Activated CD8-positive, alpha-beta memory T cell treated with anti-CD3 and anti-CD28 coated beads, Interleukin-2, amount 50 U/mL, for 4 hours (primary cell): ENCODE measurements at regions not wholly inside any gene's neighbourhood (a gene's known extent, or its start where the extent isn't known, plus 50 kb on each side); places are given as distances from the start of the nearest gene placed in this dataset.

ENCODE experiments used
- DNase-seq: peaks from one replicate; pipeline ENCODE4 v3.0.0-alpha.2; 2020

DNA sequence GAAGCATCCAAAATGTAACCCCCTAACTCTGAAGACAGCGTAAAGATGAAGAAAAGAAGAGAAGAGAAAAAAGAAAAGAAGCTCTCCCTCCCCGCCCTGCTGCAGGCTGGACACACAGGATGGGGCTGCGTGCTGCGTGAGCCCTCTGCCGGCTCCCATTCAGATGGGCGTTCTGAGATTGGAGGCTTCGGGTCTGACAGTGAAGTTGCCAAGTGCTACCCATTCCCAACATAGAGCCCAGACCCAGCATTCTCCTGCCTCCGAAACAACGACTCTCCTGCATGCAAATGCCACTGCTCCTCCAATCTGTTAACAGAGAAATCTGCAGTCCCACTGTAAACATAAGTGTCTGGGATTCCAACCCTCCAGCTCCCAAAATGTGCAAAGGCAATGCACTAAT lies 234.9 kb downstream of the BCL11A start:
- DNase-seq, result no peak

DNA sequence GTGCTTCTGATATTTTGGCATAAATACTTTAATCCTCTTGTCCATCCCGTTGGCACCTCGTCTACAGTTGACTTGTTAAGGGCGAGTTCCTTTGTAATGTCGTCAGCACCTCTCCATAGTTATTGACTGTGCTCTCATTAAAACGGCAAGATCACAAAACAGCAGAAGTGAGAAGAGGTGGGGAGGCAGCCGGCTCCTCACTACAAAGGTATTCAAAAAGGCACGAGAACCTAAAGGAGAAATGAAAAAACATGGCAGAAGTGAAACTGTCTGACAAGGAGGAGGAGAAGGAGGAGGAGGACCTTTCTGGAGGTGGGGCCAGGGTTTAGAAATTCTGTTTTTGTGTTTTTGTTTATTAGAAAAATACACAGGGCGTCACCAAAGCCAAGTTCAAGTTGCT lies 235.6 kb downstream of the BCL11A start:
- DNase-seq, result no peak

DNA sequence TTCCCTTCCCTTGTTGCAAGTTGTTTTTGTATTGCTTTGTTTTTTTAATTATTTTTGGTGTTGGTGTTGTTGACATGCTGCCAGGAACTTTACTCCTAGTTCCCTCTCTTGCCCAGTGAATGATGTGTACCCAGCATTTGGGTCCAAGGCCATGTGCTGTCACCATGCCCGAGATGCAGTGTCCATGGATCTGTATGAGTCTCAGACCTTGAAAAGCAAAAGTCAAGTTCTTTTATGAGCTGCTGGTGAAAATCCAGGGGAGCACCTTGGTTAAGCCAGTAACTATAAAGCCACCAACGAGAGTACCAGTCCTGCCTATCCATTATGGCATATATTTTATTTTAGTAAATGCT lies 236.4 kb downstream of the BCL11A start:
- no peak for DNase-seq

DNA sequence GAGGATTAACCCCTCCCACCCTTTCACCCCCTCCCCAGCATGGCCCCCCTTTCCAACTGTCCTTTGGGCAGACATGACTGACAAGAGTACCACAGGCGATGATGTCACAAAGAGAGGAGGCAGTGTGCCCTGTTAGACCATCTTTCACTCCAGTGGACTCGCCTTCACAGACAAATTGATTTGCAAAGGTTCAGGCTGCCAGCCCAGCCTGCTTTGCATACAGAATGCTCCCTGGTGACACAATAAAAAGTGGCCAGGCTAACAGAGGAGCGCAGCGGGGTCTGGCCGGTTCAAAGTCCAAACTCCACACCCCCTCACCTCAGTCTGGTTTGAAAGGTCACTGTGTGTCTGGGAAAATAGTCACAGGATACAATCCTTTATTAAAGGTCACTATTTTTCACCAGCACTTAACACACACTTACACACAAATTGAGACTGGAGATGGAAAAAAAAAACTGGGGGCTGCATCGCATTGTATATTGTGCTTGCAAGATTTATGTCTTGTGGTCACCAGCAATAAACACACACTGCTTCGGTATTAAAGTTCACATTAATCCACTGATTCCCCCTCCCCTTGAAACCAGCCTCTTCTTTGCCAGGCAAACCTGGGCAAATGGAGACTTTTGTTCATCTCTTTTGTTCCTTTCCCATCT lies 236.9 kb downstream of the BCL11A start:
- no peak for DNase-seq

DNA sequence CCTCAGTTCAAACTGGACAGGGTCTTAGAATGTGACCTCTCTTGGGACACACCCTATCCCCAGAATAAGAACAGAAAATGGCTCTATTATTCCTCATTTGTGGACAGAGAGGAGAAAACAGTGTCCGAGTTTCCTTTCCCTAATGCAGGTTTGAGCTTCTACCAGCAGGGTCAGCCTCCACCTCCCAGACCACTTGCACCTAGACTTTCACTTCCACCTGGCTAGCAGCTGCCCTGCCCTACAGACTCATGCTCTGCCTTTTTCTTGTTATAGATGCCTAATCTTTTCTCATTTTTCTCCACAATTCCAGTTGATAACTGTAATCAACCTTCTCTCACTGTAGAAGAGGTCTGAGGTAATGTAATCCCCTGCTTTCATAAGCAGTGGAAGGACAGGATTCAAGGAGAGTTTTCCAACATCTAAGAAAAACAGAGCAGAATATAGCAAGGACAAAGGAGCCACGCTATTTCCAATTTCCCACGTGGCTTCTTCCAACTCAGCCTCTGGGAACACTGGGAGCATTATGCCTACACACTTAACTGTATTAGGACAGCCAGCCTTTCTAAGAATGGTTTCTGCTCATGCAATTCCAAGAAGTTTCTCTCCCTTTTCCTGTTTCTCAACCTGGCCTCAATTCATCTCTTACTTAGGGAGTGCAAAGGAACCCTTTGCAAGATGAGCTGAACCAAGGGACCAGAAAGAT lies 239.8 kb downstream of the BCL11A start:
- DNase-seq, result no peak

DNA sequence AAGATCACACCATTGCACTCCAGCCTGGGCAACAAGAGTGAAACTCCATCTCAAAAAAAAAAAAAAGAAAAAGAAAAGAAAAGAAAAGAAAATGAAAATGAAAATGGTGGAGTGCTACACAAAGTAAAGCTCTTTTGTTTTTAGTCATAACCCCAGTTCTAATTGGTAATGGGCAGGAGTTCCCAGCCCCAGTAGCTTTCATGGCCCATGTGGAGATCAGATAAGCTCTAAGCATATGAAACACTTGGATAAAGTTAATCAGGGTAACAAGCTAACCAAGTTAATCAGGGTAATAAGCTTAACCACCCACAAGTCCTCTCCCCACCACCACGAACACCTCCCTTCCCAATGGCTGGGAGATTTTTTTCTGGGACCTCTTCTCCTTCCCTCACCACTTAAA lies 240.8 kb downstream of the BCL11A start:
- DNase-seq, result no peak

DNA sequence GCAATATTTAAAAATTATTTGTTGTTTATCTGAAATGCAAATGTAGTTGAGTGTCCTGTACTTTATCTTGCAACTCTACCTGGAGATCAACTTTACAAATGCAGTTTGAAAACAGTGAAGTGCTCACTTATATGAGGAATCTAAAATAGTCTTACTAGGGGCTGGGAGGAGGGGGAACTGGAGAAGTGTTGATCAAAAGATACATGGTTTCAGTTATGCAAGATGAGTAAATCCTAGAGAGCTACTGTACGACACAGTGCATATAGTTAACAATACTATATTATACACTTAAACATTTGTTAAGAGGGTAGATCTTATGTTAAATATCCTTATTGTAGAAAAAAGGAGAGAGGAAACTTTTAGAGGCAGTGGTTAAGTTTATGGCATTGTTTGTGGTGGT lies 241.9 kb downstream of the BCL11A start:
- DNase-seq, result no peak

DNA sequence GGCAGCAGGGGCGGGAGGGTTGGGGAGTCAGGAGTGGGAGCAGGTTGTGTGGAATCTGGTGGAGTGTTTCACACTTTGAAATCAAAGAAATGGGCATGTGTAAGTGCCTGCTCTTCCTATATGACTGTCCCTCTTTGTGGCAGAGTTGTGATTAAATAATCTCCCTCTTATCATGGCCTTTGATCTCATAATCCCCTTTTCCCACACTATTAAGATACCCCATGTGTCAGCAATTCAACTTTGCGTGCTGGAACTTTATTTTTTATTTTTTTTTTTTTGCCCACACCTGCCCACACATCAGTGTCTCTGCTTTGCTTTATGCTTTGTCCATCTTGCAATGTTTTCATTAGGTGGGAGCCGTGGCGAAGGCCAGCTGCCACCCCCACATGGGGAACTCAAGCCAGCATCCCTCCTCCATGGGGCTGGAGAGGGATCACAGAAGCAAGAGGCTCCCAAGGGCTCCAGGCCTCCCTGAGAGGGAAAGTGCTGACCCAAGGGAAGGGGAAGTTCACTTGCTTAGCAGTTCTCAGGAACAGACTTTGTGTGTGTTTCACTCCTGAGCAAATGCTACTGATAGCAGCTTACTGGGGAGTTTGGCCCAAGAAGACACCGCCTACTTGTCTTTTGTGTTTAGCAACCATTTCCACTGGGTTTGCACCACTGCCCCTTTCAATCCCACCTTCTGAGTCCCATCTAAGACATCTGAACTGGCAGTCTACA lies 243.4 kb downstream of the BCL11A start:
- no peak for DNase-seq

DNA sequence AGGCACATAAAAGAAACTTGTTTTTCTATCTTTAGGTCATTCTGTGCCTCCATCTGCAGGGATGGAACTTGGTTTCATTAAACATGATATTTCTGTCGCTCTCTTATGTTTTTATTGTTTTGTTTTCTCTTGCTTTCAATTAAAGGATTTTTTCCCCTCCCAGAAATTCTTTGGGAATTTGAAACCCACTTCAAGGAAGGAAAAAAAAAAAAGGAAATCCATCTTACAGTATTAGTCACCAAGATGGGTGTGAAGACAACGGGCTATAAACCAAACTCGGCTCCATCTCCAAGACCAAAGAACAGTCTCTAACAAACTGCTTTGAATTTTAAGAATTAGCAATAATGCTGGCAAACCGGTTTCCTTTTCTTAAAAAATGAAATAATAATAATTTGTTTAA lies 244.1 kb downstream of the BCL11A start:
- DNase-seq, result no peak

DNA sequence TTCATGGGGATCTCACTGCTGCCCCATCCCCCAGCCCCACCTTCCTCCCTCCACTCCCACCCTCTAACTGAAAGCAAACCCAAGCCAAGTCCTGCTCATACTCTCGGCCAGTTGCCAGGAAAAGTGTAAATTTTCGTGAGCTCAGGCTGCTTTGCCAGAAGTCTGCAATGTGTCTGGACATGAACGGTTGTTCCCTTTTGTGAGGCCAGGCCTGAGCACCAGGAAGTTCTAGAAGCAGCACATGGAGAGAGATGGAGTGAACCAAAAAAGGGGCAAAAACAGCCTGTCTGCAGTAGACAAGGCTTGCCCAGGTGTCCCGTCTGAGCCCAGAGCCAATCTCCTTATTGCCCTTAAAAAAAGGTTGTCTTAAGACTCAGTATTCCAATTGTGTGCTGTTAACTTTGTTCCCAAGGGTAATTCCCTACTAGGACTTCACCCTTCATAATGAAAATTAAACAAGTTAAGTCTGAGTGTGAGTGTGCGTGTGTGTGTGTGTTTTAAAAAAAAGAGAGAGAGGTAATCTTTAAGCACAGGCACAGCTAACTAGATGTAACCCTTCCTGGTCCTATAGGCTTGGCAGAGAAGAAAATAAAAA lies 247.1 kb downstream of the BCL11A start:
- no peak for DNase-seq

DNA sequence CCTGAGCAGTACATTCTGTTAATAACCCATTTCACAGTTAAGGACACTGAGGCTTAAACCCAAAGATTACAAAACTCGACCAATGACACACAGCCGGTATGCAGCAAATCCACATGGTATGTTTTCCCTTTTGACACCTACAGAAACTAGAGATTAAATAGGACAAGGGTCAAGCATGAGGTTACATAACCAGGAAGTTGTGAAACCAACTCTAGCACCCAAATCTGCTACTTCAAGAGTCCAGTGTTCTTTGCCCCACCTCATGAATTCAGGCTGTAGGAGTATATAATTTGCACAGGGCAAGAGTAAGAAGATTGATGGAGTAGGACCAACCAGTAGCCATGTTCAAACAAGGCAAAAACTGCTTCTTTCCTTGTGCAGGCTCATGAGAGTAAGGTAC lies 249.8 kb downstream of the BCL11A start:
- DNase-seq, result no peak

DNA sequence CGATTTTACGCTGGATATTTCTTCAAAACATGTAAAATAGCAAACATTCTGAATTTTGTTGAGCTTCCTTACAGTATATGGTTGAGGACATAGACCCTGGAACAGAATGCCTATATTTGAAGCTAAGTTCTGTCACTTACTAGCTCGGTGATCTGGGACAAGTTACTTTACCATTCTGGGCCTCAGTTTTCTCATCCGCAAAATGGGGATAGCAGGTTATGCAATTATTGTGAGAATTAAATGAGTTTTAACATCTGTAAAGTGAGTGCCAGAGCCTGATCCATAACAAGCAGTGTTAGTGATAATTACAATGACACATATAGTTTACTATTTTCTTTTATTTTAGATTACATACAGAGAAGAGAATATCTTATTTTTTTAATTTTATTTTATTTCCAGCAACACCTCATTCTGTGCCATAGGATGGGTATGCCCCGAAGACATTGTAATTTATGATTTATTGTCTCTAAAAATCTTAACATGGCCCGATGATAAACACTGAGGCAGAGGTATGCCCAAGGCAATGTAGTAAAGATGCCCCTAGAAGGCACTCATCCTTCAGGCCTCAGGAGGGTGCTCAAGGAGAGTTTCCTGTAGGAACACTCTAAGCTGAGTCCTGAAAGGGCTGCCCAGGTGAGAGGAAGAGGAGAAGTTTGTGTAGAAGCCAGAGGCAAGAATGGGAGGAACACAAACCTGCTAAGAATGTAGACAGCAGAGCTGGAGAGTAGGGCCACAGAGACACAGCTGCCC lies 250.9 kb downstream of the BCL11A start:
- DNase-seq, result no peak

DNA sequence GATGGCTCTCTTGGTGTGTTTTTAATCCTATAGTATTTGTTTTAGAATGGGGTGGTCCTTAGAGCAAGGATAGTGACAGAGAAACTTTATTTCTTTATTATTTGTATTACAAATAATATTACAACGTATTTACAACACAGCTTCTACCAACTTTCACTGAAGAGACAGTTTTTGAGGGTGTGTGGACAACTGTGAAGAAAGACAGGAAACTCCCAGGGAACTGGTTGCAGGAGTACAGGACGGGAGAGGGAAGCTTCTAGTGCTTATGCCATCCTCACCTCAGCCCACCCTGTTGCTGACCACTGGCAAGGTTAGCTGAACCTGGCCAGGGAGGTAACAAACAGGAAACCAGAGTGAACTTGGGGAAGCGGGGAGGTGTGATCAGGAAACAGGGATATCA lies 251.7 kb downstream of the BCL11A start:
- no peak for DNase-seq

DNA sequence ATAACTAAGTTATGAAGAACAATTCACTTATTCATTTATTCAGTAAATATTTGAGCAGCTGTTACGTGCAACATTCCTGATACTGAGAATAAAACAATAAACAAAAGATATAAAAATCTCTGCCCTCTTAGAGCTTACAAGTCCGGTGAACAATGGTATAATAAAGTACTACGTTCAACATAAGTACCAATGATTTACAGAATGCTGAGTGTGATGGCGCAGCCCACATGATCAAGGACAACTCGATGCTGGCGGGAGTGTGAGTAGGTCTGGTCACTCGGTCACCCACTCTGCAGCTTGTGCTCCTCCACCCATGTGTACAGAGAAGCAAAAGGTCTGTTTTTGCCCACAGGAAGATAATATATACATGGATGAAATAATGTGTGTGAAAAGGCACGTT lies 254.3 kb downstream of the BCL11A start:
- DNase-seq, result no peak

DNA sequence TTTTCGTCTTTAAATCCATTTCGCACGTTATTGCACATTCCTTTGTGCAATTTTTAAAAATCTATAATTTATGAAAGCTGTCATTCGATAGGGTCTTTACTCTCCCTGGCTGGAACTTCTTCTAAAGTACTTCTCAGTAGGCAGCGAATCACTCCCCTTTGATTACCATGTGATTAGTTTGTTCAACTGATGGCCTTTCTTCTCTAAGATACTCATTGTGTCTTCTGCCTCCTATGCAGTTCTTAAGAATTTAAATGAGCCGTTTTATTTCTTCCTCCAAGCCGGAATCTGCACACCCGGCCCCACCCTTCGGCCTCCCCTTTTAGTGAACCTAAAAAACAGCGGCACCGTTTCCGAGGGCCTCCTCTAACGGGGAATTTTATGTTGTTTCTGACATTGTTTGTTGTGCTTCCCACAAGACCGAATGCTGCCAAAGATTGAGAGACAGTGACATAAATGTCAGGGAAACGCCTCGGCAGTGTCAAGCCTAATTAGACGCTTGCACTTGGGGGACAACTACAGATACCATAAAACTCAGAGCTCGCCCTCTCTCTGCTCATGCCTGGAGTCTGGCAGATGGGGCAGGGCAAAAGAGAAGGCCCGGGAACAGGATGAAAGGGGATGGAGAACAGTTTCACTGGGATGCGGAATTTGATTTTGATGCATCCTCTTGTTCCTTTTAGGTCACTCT lies 255.3 kb downstream of the BCL11A start:
- DNase-seq, result no peak

DNA sequence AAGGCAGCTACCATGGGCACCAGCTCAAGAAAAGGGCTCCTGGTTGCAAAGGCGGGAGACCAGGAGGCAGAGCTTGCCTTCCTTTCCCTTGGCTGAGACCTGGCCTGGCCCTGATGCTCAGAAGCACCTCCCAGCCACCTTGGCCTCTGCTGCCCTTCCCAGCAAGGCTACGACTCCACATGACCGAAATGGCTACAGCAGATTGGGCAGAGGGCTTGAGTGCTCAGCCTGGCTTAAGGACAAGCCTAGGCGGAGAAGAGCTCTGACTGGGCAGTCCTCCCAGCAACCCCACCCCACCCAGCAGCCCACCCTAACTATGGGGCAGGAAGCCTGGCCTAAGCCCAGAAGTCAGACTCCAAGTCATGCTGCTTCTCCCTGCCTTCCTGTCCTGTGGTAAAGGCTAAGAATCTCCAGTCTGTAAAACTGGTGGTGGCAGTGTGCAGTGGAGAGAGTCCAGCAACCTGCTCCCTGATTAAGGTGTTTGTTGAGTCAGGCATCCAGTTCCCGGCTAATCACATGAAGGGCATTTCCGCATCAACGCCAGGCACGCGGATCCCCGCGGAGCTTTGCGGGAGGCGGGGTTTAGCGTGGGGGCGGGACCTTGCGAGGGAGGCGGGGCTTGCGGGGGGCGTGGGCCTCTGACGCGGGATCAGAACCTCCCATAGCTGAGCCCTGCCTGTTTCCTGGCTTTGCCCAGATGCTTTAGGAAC lies 256.0 kb downstream of the BCL11A start:
- no peak for DNase-seq

DNA sequence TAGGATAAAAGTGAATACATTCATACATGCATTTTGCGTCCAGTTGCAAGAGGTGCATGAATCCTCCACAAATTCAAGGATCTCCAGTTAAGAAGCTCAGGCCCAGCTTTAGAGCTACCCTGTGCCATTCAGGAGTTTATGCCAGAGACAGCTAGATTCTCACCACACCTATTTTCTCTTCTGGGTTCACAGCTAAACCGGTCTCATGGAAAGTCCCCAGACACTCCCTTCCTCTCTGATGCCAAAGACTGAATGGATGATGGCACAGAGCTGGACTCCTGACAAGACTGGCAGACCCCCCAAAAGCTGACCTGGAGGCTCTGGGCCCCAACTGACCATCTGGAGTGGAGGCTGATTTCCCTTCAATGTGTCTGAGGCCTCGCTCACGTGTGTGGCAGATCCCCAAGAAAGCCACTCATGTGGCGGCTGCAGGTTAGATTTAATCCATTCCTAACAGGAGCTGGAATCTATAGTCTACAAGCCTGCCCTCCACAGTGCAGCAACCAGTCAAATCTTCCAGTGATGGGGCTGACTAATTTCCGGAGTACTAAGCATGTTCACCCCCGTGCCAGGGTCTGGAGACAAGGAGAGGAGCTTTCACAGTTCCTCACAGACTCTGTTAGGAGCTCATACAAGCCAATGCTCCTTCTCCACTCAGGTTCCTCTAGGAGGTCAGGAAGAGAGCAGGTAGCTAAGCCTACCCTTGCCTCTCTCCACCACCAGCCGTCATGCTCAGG lies 257.1 kb downstream of the BCL11A start:
- DNase-seq, result no peak

DNA sequence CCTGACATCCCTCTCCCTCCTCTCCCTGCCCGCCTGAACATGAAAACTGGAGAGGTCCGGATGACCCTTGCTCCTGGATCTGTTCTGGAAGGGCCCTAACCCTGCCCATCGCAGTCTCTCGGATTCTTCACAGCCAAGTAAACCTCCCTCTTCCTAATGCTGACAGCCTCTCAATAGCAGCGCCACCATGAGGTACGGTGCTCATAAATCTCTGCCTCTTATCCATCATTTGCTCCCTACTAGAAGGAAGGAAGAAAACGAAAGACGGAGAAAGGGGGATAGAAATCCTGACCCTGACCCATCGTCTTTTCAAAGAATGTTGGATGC lies 257.9 kb downstream of the BCL11A start:
- no peak for DNase-seq

DNA sequence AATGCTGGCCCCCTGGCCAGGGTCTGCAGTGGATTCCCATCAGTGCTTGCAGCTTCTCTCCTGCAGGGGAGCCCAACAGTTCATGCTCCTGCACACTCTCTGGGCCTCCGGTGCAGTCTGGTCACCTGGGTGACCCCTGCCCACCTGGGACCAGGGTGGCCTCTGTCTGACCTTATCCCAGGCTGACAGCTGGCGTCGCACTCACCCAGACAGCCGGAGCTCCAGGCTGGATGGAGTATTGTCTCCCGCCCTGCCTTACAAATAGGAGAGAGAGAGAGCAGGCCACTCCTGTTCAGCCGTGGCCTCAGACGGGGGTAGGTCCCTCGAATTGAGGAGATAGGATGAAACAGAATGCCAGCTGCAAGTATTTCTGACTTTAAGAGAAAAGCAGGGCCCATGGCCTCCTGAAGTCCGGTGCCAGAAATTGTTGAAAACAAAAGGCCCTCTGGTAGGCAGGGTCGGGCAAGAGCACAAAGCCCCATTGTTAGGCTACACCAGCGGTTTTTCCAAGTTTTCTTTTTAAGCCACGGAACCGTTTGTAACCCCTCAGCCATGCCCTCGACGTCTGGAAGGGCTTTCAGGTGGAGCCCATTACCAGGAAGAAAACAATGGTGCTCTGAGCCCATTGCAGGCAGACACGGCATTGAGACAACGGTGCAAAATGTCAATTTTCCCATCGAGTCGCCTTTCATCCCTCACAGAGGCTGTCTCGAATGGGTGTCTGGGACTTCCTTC lies 258.4 kb downstream of the BCL11A start:
- no peak for DNase-seq

DNA sequence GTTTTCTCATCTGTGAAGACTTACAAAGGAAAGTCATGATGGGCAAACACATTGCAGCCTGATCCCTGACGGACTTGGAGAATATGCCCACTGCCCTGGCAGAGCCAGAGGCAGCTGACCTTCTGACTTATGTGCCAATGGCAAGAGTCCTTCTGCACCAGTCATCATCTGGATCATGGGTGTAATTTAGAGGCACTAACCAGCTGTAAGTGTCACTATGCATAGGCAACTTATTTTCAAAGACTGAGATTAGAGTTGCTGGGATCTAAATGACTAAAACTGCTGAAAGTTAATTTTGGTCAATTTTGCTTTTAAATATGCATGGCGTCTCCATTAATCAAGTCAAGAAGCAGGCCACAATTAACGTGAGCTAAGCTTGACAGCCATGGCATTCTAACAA lies 261.2 kb downstream of the BCL11A start:
- no peak for DNase-seq

DNA sequence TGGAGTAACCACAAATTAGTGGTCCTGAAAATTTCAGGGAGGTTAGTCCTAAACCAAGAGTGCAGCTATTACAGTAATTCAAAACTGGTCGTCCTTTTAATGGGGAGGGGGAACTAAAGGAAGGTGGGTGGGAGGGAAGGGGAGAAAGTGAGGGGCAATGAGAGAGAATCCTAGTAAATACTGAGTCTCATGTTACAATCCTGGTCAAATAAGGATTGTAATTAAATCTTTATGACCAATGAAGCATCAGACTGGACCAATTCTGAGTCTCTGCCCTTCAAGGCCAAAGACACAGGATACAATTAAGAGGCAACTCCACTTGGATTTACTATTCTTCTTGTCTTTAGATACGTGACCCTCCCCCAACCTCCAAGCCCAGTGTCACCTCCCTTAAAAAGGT lies 262.9 kb downstream of the BCL11A start:
- no peak for DNase-seq
